ENCODE measurements at regions not wholly inside any gene's neighbourhood (a gene's known extent, or its start where the extent isn't known, plus 50 kb on each side); places are given as distances from the start of the nearest gene placed in this dataset.
A peak's percentile ranks its signal among the peaks of the same experiment; 100 is the strongest.

DNA sequence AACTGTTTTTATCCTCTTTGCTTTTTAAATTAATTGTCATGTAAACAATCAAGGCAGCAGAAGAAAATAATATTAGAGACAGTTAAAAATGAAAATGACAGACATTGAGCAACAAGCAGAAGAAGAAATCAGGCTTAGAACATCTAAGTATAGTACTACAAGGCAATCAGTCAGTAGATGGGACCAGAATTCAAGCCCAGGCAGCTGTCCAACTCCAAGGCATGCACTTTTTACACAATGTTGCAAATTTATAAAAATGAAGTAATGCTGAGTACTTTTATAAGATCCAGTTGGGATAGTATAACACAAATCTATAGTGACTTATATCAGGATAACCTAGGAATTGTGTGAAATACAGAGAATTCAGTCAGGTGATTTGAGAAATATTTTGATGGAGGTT, 2815.8 kb downstream of the PCDH9 start:
- H3K27me3 Mint-ChIP-seq (ENCODE audit: unreplicated experiment): no peaks in the 10 kb centered on the region
- H3K27ac Mint-ChIP-seq (ENCODE audit: unreplicated experiment): no peak overlapping the region
- no peaks in the 10 kb centered on the region for H3K36me3 Mint-ChIP-seq (ENCODE audit: unreplicated experiment)
- no peaks in the 10 kb centered on the region for H3K4me1 Mint-ChIP-seq (ENCODE audit: unreplicated experiment)
- TF ChIP-seq, protein P1, sequence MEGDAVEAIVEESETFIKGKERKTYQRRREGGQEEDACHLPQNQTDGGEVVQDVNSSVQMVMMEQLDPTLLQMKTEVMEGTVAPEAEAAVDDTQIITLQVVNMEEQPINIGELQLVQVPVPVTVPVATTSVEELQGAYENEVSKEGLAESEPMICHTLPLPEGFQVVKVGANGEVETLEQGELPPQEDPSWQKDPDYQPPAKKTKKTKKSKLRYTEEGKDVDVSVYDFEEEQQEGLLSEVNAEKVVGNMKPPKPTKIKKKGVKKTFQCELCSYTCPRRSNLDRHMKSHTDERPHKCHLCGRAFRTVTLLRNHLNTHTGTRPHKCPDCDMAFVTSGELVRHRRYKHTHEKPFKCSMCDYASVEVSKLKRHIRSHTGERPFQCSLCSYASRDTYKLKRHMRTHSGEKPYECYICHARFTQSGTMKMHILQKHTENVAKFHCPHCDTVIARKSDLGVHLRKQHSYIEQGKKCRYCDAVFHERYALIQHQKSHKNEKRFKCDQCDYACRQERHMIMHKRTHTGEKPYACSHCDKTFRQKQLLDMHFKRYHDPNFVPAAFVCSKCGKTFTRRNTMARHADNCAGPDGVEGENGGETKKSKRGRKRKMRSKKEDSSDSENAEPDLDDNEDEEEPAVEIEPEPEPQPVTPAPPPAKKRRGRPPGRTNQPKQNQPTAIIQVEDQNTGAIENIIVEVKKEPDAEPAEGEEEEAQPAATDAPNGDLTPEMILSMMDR (IDR thresholded peaks at IDR 0.05): no peak
- no peaks in the 10 kb centered on the region for H3K9me3 Mint-ChIP-seq (ENCODE audit: unreplicated experiment)
- DNase-seq (ENCODE audit: extremely low spot score, unreplicated experiment): no peak
- H3K4me3 Mint-ChIP-seq (ENCODE audit: unreplicated experiment): no peak overlapping the region

DNA sequence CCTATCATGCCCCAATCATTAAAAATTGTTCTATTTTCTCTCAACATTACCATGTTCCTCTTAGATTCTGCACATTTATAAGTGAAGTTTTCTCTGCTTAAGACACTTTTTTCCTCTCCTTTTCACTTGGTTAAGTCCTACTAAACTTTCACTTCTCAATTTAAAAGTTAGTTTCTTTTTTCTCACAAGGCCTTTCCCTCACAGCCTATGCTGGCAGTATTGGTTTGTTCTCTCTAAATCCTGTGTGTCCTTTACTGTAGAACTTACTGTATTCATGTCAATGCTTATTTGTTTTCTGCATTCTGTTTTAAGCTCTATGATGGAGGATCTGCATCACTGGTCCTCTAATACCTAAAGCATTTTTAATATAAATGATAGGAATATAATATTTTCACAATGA, 2816.6 kb downstream of the PCDH9 start:
- Mint-ChIP-seq H3K4me1 (ENCODE audit: unreplicated experiment) (no peaks in the 10 kb centered on the region), H3K36me3 (ENCODE audit: unreplicated experiment) (no peaks in the 10 kb centered on the region), H3K27ac (ENCODE audit: unreplicated experiment) (no peak overlapping the region), H3K4me3 (ENCODE audit: unreplicated experiment) (no peak overlapping the region), H3K27me3 (ENCODE audit: unreplicated experiment) (no peaks in the 10 kb centered on the region), H3K9me3 (ENCODE audit: unreplicated experiment) (no peaks in the 10 kb centered on the region)
- DNase-seq (ENCODE audit: extremely low spot score, unreplicated experiment): no peak
- TF ChIP-seq, protein P1 (IDR thresholded peaks at IDR 0.05): no peak

DNA sequence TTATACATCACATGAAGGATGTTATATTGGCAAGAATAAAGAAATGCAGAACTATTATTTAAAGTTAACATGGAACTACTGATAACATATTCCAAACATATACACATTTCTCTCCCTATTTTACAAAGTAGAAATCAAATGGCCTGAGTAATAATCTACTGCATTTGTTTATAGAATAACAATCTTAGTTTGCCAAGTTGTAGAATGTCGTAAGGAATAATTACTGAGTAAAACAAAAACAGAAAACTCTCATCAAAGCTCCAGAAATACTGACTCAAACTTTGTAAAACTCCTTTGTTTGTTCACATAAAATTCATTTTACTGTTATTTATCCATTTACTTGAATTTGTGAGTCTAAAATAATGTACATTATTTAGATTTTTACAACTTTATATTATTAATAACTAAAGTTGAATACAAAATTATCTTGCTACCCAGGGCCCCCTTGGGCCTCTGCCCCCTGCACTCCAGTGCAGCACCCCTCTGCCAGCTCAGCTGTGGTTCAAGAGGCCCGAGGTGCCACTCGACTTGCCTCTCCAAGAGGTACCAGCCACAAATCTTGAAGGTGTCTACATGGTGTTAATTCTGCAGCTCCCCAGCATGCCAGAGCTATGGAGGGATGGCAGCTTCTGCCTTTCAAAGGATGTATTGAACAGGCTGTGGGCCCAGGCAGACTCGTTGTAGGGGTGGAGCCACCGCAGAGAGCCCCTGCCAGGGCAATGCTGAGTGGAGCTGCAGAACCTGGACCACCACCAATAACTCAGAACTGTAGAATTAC, 2819.7 kb downstream of the PCDH9 start:
- no peaks in the 10 kb centered on the region for H3K36me3 Mint-ChIP-seq (ENCODE audit: unreplicated experiment)
- no peaks in the 10 kb centered on the region for H3K9me3 Mint-ChIP-seq (ENCODE audit: unreplicated experiment)
- H3K27ac Mint-ChIP-seq (ENCODE audit: unreplicated experiment): no peak overlapping the region
- H3K4me3 Mint-ChIP-seq (ENCODE audit: unreplicated experiment): no peak overlapping the region
- H3K4me1 Mint-ChIP-seq (ENCODE audit: unreplicated experiment): no peaks in the 10 kb centered on the region
- TF ChIP-seq, protein P1 (IDR thresholded peaks at IDR 0.05): no peak
- no peaks in the 10 kb centered on the region for H3K27me3 Mint-ChIP-seq (ENCODE audit: unreplicated experiment)
- no peak for DNase-seq (ENCODE audit: extremely low spot score, unreplicated experiment)

DNA sequence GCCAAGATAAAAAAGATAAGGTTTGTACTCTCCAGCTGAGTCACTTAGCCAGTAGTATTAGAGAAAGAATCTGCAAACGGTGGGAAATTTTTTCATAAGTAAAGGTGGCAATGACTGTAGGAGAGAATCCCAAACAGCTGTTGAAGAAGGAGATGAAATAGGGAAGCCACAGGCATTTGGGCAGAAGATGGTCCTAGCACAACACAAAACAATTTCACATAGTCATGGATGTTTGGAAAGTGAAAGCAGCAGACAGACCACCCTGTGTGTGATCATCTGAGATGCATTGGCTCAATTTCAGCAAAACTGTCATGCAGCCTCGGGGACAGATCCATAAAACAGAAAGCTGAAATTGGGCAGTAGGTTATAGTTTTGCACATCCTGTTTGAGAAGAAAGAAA, 2832.4 kb downstream of the PCDH9 start:
- H3K27ac Mint-ChIP-seq (ENCODE audit: unreplicated experiment): peak overlapping the region; percentile 23
- DNase-seq (ENCODE audit: extremely low spot score, unreplicated experiment): no peak
- no peaks in the 10 kb centered on the region for H3K9me3 Mint-ChIP-seq (ENCODE audit: unreplicated experiment)
- H3K4me3 Mint-ChIP-seq (ENCODE audit: unreplicated experiment): peak overlapping the region; percentile 30
- TF ChIP-seq, protein P1 (IDR thresholded peaks at IDR 0.05): no peak
- peaks cover 14% of the 10 kb centered on the region for H3K4me1 Mint-ChIP-seq (ENCODE audit: unreplicated experiment)
- no peaks in the 10 kb centered on the region for H3K36me3 Mint-ChIP-seq (ENCODE audit: unreplicated experiment)
- no peaks in the 10 kb centered on the region for H3K27me3 Mint-ChIP-seq (ENCODE audit: unreplicated experiment)

DNA sequence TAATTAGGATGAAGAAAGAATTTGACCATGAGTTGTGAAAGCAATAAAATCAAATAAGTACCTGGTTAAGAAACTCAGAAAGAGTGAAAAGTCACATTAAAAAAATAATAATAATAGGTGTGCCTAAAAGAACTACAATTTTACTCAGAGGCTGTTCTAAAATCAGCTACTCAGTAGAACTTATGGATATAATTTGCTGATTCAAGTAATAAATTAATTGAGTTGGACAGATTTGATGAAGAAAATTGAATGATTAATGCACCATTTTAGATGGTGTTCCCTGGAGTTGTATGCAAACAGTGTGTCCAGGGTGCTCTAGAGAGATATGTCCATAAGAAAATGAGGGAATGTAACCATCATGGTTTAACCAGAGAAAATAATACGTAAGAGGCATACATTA, 2852.5 kb downstream of the PCDH9 start:
- Mint-ChIP-seq H3K9me3 (ENCODE audit: unreplicated experiment) (peaks cover 14% of the 10 kb centered on the region), H3K4me3 (ENCODE audit: unreplicated experiment) (no peak overlapping the region), H3K27me3 (ENCODE audit: unreplicated experiment) (no peaks in the 10 kb centered on the region), H3K4me1 (ENCODE audit: unreplicated experiment) (peaks cover 7% of the 10 kb centered on the region), H3K27ac (ENCODE audit: unreplicated experiment) (no peak overlapping the region), H3K36me3 (ENCODE audit: unreplicated experiment) (no peaks in the 10 kb centered on the region)
- DNase-seq (ENCODE audit: extremely low spot score, unreplicated experiment): no peak
- TF ChIP-seq, protein P1 (IDR thresholded peaks at IDR 0.05): no peak
